Hepatocyte (in vitro differentiated cells): ENCODE measurements at regions not wholly inside any gene's neighbourhood (a gene's known extent, or its start where the extent isn't known, plus 50 kb on each side); places are given as distances from the start of the nearest gene placed in this dataset.

Experiments
- DNase-seq: peaks from one replicate; pipeline ENCODE4 v3.0.0-alpha.2; 2016; ENCODE audit warnings: low spot score
- H2AFZ ChIP-seq: fragments of 200-600 bp; sonication (generic); 2 replicates; pipeline ENCODE4 v1.6.0; 2016; ENCODE audit warnings: antibody characterized with exemption, mild to moderate bottlenecking
- H3K27ac ChIP-seq: fragments of 200-600 bp; sonication (generic); 2 replicates; pipeline ENCODE4 v1.5.1; 2016; ENCODE audit warnings: mild to moderate bottlenecking
- H3K27me3 ChIP-seq: fragments of 200-600 bp; sonication (generic); 2 replicates; pipeline ENCODE4 v1.6.1; 2016
- H3K36me3 ChIP-seq: fragments of 200-600 bp; sonication (generic); replicated peaks from 2 replicates; pipeline ENCODE4 v1.5.1; 2016; ENCODE audit warnings: low read depth; ENCODE audit not compliant: insufficient read depth
- H3K4me1 ChIP-seq: fragments of 200-600 bp; sonication (generic); 2 replicates; pipeline ENCODE4 v1.5.1; 2016; ENCODE audit warnings: mild to moderate bottlenecking, moderate library complexity; ENCODE audit not compliant: insufficient read depth
- H3K4me2 ChIP-seq: fragments of 200-600 bp; sonication (generic); 2 replicates; pipeline ENCODE4 v1.6.0; 2016
- H3K4me3 ChIP-seq: fragments of 200-600 bp; sonication (generic); 2 replicates; pipeline ENCODE4 v1.5.1; 2016; ENCODE audit warnings: mild to moderate bottlenecking
- H3K79me2 ChIP-seq: fragments of 200-600 bp; sonication (generic); 2 replicates; pipeline ENCODE4 v1.6.0; 2017; ENCODE audit warnings: mild to moderate bottlenecking
- H3K9me2 ChIP-seq: fragments of 200-600 bp; sonication (generic); replicated peaks from 2 replicates; pipeline ENCODE4 v1.6.0; 2017; ENCODE audit warnings: mild to moderate bottlenecking; ENCODE audit not compliant: insufficient read depth
- H3K9me3 ChIP-seq: fragments of 200-600 bp; sonication (generic); 2 replicates; pipeline ENCODE4 v1.5.1; 2016; ENCODE audit warnings: low read depth, mild to moderate bottlenecking
- H4K20me1 ChIP-seq: fragments of 200-600 bp; sonication (generic); 2 replicates; pipeline ENCODE4 v1.6.0; 2016; ENCODE audit warnings: mild to moderate bottlenecking; ENCODE audit not compliant: insufficient read depth, poor library complexity, severe bottlenecking
- CTCF ChIP-seq: fragments of 200-600 bp; sonication (generic); IDR thresholded peaks from 2 replicates; pipeline ENCODE4 v1.5.1; 2016; ENCODE audit warnings: antibody characterized with exemption, mild to moderate bottlenecking; ENCODE audit not compliant: poor library complexity
- EZH2 ChIP-seq: fragments of 200-600 bp; sonication (generic); IDR thresholded peaks from 2 replicates; pipeline ENCODE4 v1.6.1; 2016; ENCODE audit warnings: antibody characterized with exemption, mild to moderate bottlenecking, borderline replicate concordance
- EZH2phosphoT487 ChIP-seq: fragments of 200-600 bp; sonication (generic); IDR thresholded peaks from one replicate; pipeline ENCODE4 v1.6.1; 2018; ENCODE audit warnings: antibody characterized with exemption, mild to moderate bottlenecking, low read depth, moderate library complexity; ENCODE audit not compliant: unreplicated experiment, severe bottlenecking
- WGBS: methylation state at CpG from one replicate; pipeline ENCODE4 v1.1.6; 2016; ENCODE audit warnings: low lambda C conversion rate; ENCODE audit errors: missing lambda C conversion rate; 5-methylcytosine and 5-hydroxymethylcytosine counted together

GRCh38 chr22:46055181-46055875, 78.4 kb upstream of the WNT7B start:
- Histone ChIP-seq H3K27me3 (peaks cover 19% of the 10 kb centered on the region), H3K4me2 (no peak overlapping the region), H3K9me2 (no peaks in the 10 kb centered on the region), H3K27ac (no peak overlapping the region), H4K20me1 (no peaks in the 10 kb centered on the region), H3K9me3 (no peaks in the 10 kb centered on the region), H2AFZ (no peak overlapping the region), H3K36me3 (no peaks in the 10 kb centered on the region), H3K4me1 (peaks cover 8% of the 10 kb centered on the region), H3K4me3 (no peak overlapping the region), H3K79me2 (no peaks in the 10 kb centered on the region)
- TF ChIP-seq CTCF = no peak
- no peak for TF ChIP-seq EZH2phosphoT487
- TF ChIP-seq EZH2 = no peak
- no peak for DNase-seq
- WGBS = 93% methylated on average over 17 of the region's 17 CpGs

- Histone ChIP-seq H3K9me3 (no peaks in the 10 kb centered on the region), H3K4me2 (no peak overlapping the region), H3K36me3 (no peaks in the 10 kb centered on the region), H3K4me3 (no peak overlapping the region), H3K27ac (no peak overlapping the region), H3K27me3 (peaks cover 26% of the 10 kb centered on the region), H2AFZ (no peak overlapping the region), H3K79me2 (no peaks in the 10 kb centered on the region), H3K9me2 (no peaks in the 10 kb centered on the region), H4K20me1 (no peaks in the 10 kb centered on the region), H3K4me1 (peaks cover 8% of the 10 kb centered on the region)
- TF ChIP-seq CTCF = no peak
- no peak for TF ChIP-seq EZH2
- no peak for TF ChIP-seq EZH2phosphoT487
- 93% methylated on average over 18 of the region's 19 CpGs for WGBS
- no peak for DNase-seq
Observed at GRCh38 chr22:46055911-46056545, 79.1 kb upstream of the WNT7B start.

GRCh38 chr22:46056546-46057245, 79.7 kb upstream of the WNT7B start:
- Histone ChIP-seq H3K36me3 (no peaks in the 10 kb centered on the region), H3K27me3 (peaks cover 27% of the 10 kb centered on the region), H3K27ac (no peak overlapping the region), H3K79me2 (no peaks in the 10 kb centered on the region), H3K9me3 (no peaks in the 10 kb centered on the region), H4K20me1 (no peaks in the 10 kb centered on the region), H2AFZ (no peak overlapping the region), H3K4me1 (peaks cover 8% of the 10 kb centered on the region), H3K4me3 (no peak overlapping the region), H3K4me2 (no peak overlapping the region), H3K9me2 (no peaks in the 10 kb centered on the region)
- DNase-seq = no peak
- WGBS = 95% methylated on average over 9 of the region's 9 CpGs
- no peak for TF ChIP-seq CTCF
- no peak for TF ChIP-seq EZH2phosphoT487
- no peak for TF ChIP-seq EZH2
